Endothelial cell of umbilical vein (primary cell): ENCODE measurements at regions not wholly inside any gene's neighbourhood (a gene's known extent, or its start where the extent isn't known, plus 50 kb on each side); places are given as distances from the start of the nearest gene placed in this dataset.

ENCODE experiments used
- CTCF ChIP-seq, 2 donors: IDR thresholded peaks; 1 replicate in 1 of 2; 2 replicates in 1 of 2; pipeline ENCODE4 v1.5.1; 2011; ENCODE audit warnings: low read length in 2 of 2, mild to moderate bottlenecking in 2 of 2, moderate library complexity in 2 of 2, control low read depth in 1 of 2, inconsistent platforms in 1 of 2, low read depth in 1 of 2; ENCODE audit not compliant: insufficient read depth in 1 of 2; ENCODE audit errors: extremely low read depth in 1 of 2
- JUN ChIP-seq: IDR thresholded peaks from 2 replicates; pipeline ENCODE4 v1.6.1; 2011; ENCODE audit warnings: borderline replicate concordance, low read depth; ENCODE audit not compliant: insufficient read length, insufficient read depth
- MAX ChIP-seq: IDR thresholded peaks from 2 replicates; pipeline ENCODE4 v1.6.1; 2011; ENCODE audit not compliant: insufficient read depth, insufficient read length
- MYC ChIP-seq: IDR thresholded peaks from one replicate; pipeline ENCODE4 v1.6.1; 2011; ENCODE audit warnings: mild to moderate bottlenecking, low read depth, low read length
- POLR2A ChIP-seq: IDR thresholded peaks from 2 replicates; pipeline ENCODE4 v1.6.1; 2012; ENCODE audit warnings: low read depth, mild to moderate bottlenecking, control low read depth, low read length
- POLR2AphosphoS5 ChIP-seq: IDR thresholded peaks from 2 replicates; pipeline ENCODE4 v1.6.1; 2012; ENCODE audit warnings: low read depth, mild to moderate bottlenecking, control low read depth, low read length, moderate library complexity; ENCODE audit not compliant: insufficient read depth

GRCh38 chr2:66164470-66164869 lies 270.5 kb upstream of the MEIS1 start:
- TF ChIP-seq CTCF (IDR thresholded peaks at IDR 0.05; ENCODE audit: extremely low read depth in 1 of 2, insufficient read depth in 1 of 2, low read depth in 1 of 2, low read length in 2 of 2) (no peak), POLR2A (no peak), MAX (no peak), MYC (no peak), POLR2AphosphoS5 (no peak), JUN (no peak)
